GM18499 (cell line): ENCODE measurements at regions not wholly inside any gene's neighbourhood (a gene's known extent, or its start where the extent isn't known, plus 50 kb on each side); places are given as distances from the start of the nearest gene placed in this dataset.

Source experiments
- ATAC-seq: cut with Tn5 transposase; IDR thresholded peaks from one replicate; pipeline ENCODE4 v1.9.1; 2021; ENCODE audit warnings: moderate number of reproducible peaks; ENCODE audit not compliant: insufficient read depth, unreplicated experiment

DNA sequence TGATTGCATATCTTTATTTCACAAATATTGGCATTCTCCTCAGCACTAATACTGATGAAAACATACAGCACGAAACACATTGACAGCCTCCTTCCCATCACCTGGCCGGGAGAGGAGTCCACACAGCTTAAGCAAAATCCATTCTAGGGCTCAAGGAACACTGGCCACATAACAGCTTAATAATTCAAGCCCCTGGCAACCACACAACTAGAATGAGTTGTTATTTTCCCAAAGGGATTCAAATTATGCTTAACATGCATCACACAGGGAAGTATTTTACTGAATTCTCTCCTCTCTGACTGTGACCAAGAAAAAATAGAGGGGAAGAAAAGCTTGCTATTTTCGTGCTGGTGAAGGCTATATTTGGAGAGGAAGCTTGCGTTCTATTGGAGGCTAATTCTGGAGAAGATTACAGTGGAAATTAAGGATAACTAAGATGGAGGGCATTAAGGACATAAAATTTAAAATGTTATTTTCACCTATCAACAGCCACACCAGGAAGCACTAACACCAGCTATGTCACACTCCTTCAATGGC, 198.5 kb downstream of the ADGRG6 start:
- no peak for ATAC-seq

DNA sequence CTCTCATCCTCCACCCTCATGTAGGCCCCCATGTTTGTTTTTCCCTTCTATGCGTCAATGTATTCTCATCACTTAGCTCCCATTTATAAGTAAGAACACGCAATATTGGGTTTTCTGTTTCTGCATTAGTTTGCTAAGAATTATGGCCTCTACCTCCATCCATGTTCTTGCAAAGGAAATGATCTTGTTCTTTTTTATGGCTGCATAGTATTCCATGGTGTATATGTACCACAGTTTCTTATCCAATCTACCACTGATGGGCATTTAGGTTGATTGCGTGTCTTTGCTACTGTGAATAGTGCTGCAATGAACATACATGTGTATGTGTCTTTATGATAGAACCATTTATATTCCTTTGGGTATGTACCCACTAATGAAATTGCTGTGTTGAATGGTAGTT, 200.0 kb downstream of the ADGRG6 start:
- no peak for ATAC-seq

DNA sequence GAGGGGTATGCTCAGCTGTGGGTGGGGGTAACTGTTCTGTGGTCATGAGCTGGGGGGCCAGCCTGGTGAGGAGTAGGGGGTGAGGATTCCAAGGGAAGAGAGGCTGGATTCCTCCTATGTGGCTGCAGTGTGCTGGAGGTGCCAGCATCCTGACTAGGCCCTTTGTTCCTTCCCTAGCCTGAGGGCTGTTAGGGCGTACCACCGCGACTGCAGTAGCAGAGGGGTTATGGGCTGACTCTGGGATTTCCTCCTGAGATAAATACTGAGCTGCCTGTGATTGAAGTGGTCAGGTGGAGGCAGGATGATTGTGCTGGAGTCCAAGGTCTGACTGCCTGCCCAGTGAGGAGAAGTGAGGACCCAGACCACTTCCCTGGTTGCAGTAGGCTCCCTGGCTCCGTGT, 205.3 kb downstream of the ADGRG6 start:
- no peak for ATAC-seq

DNA sequence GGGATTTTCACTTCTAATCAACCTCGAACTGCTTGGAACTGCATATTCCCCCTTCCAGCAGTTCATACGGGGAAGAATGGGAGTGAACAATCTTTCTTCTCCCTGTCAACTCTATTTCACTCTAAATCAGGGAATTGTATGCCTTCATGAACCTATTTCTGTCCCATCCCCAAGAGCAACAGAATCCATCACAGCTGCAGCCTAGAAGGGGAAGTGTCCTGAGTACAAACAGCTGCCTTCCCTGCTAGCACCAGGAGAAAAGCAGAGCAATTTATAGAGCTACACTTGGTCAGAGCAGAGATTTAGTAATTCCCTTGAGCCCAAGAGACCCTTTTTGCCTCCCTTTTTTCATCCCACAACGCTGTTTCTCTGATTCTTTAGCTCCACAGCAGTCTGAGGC, 208.4 kb downstream of the ADGRG6 start:
- no peak for ATAC-seq

DNA sequence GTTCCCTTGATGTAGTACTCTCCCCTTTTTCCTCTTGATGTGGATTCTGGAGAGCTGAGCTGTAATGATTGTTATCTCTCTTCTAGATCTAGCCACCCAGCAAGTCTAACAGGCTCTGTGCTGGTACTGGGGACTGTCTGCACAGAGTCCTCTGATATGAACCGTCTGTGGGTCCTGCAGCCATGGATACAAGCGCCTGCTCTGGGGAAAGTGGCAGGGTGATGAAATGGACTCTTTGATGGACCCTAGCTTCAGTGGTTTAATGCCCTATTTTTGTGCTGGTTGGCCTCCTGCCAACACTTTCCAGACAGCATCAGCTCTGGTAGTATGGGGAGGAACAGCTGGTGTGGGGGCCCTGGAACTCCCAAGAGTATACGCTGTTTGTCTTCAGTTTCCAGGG, 216.3 kb downstream of the ADGRG6 start:
- ATAC-seq, result no peak

DNA sequence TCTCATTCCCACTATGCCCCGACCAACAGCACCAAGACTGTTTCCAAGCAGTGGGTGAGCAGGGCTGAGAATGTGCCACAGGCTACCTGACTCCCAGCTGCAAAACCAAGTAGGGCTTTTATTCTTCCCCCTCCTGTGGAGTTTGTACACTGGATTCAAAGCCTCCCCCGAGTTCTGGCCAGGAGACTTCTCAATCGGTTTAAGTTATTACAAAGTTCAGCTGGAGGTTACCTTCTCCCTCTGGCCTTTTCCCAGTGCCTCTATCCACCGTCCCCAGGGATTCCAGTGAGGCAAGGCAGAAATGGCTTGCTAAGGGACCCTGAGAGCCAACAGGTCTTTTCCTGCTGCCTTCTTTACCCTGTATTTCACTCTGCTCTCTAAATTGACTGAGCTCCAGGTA, 217.0 kb downstream of the ADGRG6 start:
- no peak for ATAC-seq

DNA sequence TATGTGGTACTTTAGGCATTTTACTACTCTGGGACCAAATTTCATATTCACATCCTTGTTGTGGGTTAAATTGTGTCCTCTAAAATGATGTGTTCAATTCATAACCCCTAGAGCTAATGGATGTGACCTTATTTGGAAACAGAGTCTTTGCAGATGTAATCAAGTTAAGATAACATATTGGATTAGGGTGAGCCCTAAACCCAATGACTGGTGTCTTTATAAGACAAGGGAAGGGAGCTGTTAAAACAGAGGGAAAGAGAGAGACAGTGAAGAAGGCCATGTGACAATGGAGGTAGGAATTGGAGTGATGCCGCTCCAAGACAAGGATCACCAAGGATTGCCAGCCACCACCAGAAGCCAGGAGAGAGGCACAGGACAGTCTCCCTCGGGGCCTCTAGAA, 220.0 kb downstream of the ADGRG6 start:
- ATAC-seq, result no peak

DNA sequence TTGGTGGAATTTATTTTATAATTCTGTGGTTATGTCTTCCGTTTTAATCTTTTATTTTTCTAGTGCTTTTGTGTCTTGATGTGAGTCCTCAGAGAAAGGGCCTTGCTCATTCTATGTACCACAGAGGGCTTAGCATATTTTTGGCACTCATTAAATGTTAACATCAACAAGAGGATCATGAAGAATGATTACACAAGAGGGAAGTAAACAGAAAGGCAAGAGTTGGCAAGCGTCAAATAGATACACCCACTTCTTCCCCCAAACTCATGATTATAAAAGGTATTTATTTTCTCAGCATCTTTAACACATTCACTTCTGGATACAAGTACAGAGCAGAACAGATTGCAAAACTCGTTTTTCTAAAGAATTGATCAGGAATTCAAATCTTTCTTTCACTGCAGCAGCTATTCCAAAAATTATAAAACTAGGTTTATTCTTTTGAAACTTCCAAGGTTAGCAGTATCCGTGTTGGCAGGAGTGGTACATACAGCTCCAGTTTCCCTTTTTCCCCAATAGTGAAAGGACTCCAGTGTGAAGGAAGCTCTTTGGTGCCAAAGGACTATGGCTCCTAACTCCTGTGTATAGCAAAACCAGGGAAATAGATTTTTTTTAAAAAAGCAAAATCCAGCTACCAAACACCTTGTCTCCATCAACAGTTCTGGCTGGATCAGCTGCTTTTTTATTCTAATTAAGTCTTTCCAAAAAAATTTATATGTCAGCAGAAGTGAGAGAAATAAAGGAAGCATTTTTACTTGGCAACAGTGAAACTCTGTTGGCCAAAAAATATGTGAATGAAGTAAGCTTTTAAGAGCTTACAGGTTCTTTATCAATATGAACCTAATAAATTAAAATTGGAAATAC, 221.9 kb downstream of the ADGRG6 start:
- ATAC-seq, result no peak

DNA sequence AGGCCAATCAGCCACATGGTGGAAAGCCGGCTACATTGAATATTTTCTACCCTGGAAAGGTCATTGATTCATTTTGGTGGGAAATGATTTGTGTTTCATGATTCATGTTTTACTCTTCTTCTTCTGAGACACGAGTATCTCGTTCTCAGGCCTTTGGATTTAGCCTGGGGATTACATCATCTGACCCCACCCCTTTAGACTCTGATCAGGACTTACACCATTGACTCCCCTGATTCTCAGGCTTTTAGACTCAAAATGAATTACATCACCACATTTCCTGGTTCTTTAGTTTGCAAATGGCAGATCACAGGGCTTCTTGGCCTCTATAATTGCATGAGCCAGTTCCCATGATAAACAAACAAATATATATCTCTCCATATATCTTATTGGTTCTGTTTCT, 228.8 kb downstream of the ADGRG6 start:
- ATAC-seq, result no peak

DNA sequence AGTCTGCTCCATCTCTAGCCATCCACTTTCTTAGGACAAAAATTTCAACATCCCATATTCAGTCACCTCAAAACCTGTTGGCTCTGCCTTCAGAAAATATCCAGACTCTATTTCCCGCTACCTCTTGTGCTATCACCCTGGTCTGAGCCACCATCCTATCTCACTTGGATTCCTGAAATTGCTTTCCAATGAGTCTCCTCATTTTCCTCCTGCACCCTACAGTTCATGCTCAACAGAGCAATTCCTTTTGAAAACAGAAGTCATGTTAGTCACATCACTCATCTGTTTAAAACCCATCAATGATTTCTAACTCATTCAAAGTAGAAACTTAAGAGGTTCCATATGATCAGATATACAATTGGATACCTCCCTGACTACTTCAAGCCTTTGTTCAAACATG, 229.9 kb downstream of the ADGRG6 start:
- ATAC-seq, result no peak

DNA sequence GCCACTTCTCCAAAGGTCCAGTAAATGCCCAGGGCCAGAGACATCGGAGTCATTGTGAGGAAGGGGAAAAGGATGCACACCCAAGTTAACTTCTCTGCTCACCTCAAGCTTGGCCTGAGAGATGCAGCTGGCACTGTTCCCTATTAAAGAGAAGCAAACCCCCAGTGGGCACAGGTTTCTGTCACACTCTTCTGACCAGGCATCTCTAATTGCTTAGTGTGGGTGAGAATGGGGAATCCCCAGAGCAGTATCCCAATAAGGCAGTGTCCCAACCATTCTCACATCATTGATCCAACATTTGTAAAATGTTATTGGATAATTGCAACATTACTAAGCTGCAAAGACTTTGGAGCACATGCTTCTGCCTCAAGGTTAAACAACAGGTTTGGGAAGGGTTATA, 232.3 kb downstream of the ADGRG6 start:
- no peak for ATAC-seq

DNA sequence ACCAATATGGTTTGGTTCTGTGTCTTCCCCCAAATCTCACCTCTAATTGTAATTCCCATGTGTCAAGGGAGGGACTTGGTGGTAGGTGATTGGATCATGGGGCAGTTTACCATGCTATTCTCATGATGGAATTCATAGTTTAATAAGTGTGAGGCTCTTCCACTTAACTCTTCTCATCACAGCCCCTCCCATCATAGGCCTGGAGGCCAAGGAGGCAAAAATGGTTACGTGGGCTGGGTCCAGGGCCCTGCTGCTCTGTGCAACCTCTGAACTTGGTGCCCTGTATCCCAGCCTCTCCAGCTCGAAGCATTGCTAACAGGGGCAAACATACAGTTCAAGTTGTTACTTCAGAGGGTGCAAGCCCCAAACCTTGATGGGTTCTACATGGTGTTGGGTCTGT, 232.7 kb downstream of the ADGRG6 start:
- no peak for ATAC-seq

DNA sequence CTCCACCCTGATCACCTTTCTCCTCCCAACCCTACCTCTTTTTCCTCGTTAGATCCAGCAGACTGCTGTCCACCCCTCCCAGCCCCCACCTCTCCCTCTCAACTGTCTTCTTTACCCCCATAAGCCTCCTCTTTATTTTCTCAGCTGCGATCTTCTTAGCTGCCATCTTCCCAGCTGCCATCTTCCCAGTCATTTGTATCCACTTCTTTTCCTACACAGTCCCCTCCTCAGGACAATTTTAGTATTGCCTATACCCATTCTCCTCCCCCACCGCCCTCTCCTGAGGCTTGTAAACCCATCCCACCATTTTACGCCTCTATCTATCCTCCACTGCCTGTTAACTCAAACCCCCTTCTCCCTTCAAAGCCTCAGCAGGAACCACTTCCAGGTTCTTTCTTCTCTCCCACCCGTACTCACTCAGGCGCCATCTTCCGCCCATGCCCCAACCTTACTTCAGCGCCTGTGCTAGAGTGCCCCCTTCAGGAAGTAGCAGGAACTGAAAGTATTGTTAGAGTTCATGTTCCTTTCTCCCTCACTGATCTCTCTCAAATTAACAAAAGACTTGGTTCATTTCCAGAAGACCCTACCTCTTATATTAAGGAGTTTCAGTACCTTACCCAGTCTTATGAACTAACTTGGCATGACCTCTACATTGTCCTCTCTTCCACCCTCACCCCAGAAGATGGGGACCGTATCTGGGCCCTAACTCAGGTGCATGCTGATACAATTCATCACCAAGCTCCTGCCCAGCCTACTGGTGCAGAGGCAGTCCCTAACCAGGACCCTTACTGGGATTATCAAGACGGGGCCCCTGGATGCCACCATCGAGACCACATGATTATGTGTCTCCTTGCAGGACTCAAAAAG, 236.0 kb downstream of the ADGRG6 start:
- no peak for ATAC-seq

DNA sequence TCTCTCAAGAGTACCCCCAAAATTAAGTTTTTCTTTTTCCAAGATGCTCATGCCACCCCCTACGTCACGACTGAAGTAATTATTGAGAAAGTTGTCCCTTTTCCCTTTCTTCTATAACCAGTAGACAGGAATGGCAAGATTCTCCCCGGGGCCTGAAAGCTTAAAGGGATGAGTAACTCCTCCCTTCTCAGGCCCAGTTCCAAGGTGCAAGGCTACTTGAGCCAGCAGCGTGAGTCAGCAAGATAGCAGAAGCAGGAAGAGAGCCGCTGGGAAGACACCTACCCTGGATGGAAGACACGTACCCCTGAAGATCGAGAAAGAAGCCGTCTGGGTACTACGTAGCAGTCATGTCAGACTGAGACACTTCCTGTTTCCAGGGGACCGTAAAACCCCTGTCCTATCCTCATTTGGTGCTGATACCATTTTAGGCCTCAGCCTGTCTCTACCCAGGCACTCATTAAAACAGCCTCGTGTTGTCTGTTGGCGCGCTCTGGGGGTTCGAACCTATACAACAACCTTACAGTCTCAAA, 241.0 kb downstream of the ADGRG6 start:
- ATAC-seq, result no peak

DNA sequence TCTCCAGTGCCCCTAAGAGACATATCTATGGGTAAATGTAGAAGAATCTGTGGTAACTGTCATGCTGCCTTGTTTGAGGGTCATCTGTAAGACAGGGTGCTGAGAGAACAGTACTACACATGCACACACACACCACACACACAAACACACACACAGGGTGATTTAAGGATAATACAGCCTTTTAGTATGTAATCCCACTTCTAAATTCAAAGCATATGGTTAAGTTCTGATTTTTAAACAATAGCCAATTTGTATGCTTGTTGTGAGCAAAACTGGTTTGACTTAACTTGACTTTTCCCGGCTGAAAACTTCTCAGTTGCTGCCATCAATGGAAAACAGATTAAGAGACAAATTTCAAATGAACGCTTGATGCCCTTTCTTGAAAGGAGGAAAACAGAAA, 241.8 kb downstream of the ADGRG6 start:
- no peak for ATAC-seq

DNA sequence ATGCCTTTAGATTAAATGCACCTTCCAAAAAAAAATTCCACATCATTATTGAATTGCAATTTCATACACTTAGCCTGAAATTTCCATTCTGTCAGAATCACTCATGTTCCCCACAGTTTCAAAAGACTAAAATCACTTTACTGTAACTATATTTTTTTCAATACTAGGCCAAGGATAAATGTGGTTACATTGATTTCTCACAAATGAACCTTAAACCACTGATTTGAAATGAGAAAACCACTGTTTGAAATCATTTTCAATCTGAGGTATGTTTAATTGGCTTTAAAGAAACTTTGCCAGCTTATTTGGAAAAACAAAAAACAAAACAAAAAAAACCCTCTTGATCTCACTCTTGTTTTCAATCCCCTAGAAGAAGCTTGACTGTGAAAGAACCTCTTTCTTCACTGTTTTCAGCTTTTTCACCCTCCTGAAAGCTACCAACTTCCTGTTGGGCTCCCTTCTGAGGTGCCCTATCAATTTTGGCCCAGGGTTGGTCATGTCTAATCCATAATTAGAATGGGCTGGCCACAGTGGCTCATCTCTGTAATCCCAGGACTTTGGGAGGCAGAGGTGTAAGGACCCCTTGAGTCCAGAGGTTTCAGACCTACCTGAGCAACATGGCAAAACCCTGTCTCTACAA, 242.5 kb downstream of the ADGRG6 start:
- no peak for ATAC-seq

DNA sequence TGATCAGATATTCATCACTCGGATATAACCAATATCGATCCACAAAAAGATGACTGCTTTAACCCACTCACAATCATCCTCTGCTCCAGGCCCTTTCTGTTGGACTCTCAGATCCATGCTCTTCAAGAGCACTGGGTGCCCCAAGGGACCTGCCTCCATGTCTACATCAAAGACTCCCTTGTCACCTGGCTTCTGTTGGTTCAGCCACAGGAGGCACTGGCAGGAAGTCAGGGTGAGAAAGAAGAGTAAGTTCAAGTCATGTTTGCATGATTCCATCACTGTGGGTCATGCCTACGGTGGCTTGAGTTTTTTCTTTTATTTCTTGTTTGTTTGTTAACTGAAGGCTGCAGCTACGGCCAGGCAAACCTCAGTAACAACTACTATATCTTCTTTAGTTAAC, 243.3 kb downstream of the ADGRG6 start:
- no peak for ATAC-seq

DNA sequence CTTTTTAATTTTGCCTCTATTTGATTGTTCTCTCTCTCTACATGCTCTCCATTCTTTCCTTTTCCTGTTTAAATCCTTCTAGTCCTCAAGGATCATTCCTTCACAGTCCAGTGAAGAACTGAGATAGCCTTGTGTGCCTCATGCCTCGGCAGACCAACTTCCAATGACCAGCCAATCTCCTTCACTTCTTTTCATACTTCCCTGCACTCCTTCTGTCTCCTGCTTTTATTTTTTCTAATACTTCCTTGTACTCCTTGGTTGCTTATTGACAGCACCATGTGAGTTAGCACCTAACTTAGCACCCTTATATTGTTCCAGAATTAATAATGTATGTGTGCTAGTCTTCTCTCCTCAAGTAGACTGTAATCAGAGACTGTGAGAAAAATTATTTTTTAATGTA, 246.8 kb downstream of the ADGRG6 start:
- no peak for ATAC-seq

DNA sequence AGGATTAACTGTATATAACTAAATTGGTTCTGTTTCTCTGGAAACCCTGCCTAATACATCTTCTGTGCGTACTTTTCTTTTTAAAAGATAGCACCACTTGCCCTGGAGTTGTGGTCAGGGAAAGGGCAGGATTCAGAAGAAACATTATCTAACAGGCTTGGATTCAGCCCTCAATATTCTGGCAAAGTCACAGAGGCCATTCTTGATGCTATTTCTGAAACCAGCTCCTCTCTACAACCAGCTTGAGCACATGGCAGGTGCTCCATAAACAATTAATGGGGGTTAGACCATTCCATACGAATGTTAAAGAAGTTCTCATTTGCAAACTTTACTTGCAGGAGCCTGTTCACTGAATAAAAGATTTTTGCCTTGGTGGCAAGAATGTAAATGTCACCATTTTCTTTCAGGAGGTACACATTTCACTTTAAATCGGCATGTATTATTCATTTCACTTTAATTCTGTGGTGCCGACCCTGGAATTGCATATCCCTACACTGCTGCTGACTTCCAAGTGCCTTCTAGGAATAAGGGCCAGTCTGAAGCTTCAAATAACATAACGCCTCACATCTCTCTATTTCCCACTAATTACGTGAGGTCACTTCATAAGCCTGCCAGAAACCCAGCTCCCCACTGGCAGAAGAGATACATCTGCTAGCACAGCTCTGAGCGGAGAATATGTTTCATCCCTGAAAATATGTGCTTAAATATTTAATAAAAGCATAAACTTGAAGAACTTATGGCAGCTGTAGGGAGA, 248.7 kb downstream of the ADGRG6 start:
- ATAC-seq, result no peak

DNA sequence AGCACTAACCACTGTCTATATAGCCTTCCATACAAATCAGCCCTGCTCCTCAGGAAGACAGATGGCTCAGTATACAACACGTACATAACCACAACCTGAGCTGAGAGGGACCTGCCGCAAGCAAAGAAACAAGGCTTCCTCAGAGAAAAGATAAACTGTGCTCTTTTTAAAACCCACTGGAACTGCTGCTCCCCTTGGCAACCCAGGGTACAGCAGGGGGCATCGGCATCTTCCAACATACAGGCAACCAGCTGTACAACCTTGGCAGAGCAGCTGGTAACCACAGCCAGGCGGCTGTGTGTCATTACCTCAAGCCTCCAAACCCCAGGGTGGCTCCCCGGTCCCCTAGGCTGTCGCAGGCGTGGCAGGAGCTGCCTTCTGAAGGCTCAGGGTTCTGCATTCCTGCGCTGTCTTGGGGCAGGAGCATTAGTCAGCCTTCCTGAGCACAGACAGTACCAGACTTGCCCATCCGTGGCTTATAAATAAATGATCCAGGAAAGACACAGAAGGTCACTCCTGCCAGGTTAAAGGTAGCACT, 249.5 kb downstream of the ADGRG6 start:
- no peak for ATAC-seq
